ENCODE measurements at regions not wholly inside any gene's neighbourhood (a gene's known extent, or its start where the extent isn't known, plus 50 kb on each side); places are given as distances from the start of the nearest gene placed in this dataset.

GRCh38 chr21:24895885-24896734, 711.2 kb downstream of the MRPL39 start:
- no peak for DNase-seq

- DNase-seq: no peak
Observed at GRCh38 chr21:24894324-24894723, 713.0 kb downstream of the MRPL39 start.

- no peak for DNase-seq
Observed at GRCh38 chr21:24890021-24890420, 717.3 kb downstream of the MRPL39 start.

- no peak for DNase-seq
Observed at GRCh38 chr21:24881506-24881905, 725.8 kb downstream of the MRPL39 start.

GRCh38 chr21:24870633-24871032, 736.6 kb downstream of the MRPL39 start:
- DNase-seq: no peak

- no peak for DNase-seq
Observed at GRCh38 chr21:24869862-24870261, 737.4 kb downstream of the MRPL39 start.

GRCh38 chr21:24868117-24868516, 739.2 kb downstream of the MRPL39 start:
- no peak for DNase-seq

GRCh38 chr21:24861471-24861870, 745.8 kb downstream of the MRPL39 start:
- DNase-seq: no peak

GRCh38 chr21:24856326-24856725, 751.0 kb downstream of the MRPL39 start:
- DNase-seq: no peak

- DNase-seq: no peak
Observed at GRCh38 chr21:24852610-24853195, 754.6 kb downstream of the MRPL39 start.

GRCh38 chr21:24850121-24850520, 757.2 kb downstream of the MRPL39 start:
- no peak for DNase-seq

- DNase-seq: peak in 1 of 2 donors; percentile 4
Observed at GRCh38 chr21:24844671-24845070, 762.6 kb downstream of the MRPL39 start.

- no peak for DNase-seq
Observed at GRCh38 chr21:24840287-24840686, 767.0 kb downstream of the MRPL39 start.

GRCh38 chr21:24832961-24833360, 774.3 kb downstream of the MRPL39 start:
- no peak for DNase-seq

GRCh38 chr21:24829397-24829796, 777.9 kb downstream of the MRPL39 start:
- DNase-seq: no peak

- DNase-seq: no peak
Observed at GRCh38 chr21:24826822-24827221, 780.5 kb downstream of the MRPL39 start.

- DNase-seq: no peak
Observed at GRCh38 chr21:24825348-24825747, 781.9 kb downstream of the MRPL39 start.

GRCh38 chr21:24824209-24824608, 783.1 kb downstream of the MRPL39 start:
- DNase-seq: no peak

GRCh38 chr21:24823247-24823646, 784.0 kb downstream of the MRPL39 start:
- DNase-seq: no peak

GRCh38 chr21:24785033-24785432, 822.2 kb downstream of the MRPL39 start:
- no peak for DNase-seq

- DNase-seq: no peak
Observed at GRCh38 chr21:24781146-24781545, 826.1 kb downstream of the MRPL39 start.

GRCh38 chr21:24759348-24760075, 847.8 kb downstream of the MRPL39 start:
- no peak for DNase-seq

GRCh38 chr21:24738063-24738462, 869.2 kb downstream of the MRPL39 start:
- no peak for DNase-seq

All from right lung (tissue), 2 donors.